ENCODE measurements at regions not wholly inside any gene's neighbourhood (a gene's known extent, or its start where the extent isn't known, plus 50 kb on each side); places are given as distances from the start of the nearest gene placed in this dataset.

- DNase-seq = peak; percentile 81
Observed at GRCh38 chr11:123302751-123303195, 107.7 kb upstream of the CLMP start.

GRCh38 chr11:123301696-123302400, 106.8 kb upstream of the CLMP start:
- DNase-seq = peak; percentile 61

- peak; percentile 38 for DNase-seq
Observed at GRCh38 chr11:123301013-123301591, 106.1 kb upstream of the CLMP start.

GRCh38 chr11:123299721-123300120, 104.7 kb upstream of the CLMP start:
- no peak for DNase-seq

GRCh38 chr11:123298488-123299447, 103.7 kb upstream of the CLMP start:
- no peak for DNase-seq

GRCh38 chr11:123292647-123293046, 97.6 kb upstream of the CLMP start:
- no peak for DNase-seq

- DNase-seq = no peak
Observed at GRCh38 chr11:123291201-123291869, 96.3 kb upstream of the CLMP start.

GRCh38 chr11:123286761-123287160, 91.7 kb upstream of the CLMP start:
- DNase-seq = no peak

GRCh38 chr11:123286255-123286654, 91.2 kb upstream of the CLMP start:
- no peak for DNase-seq

GRCh38 chr11:123284454-123284853, 89.4 kb upstream of the CLMP start:
- no peak for DNase-seq

GRCh38 chr11:123282597-123282996, 87.5 kb upstream of the CLMP start:
- no peak for DNase-seq

GRCh38 chr11:123273616-123274015, 78.6 kb upstream of the CLMP start:
- DNase-seq = no peak

- DNase-seq = no peak
Observed at GRCh38 chr11:123272565-123272964, 77.5 kb upstream of the CLMP start.

- no peak for DNase-seq
Observed at GRCh38 chr11:123268156-123268555, 73.1 kb upstream of the CLMP start.

- DNase-seq = no peak
Observed at GRCh38 chr11:123265951-123266350, 70.9 kb upstream of the CLMP start.

GRCh38 chr11:123264431-123264780, 69.4 kb upstream of the CLMP start:
- no peak for DNase-seq

GRCh38 chr11:123261345-123262106, 66.5 kb upstream of the CLMP start:
- peak; percentile 72 for DNase-seq

GRCh38 chr11:123260511-123261211, 65.6 kb upstream of the CLMP start:
- peak; percentile 19 for DNase-seq

GRCh38 chr11:123258877-123259276, 63.8 kb upstream of the CLMP start:
- no peak for DNase-seq

GRCh38 chr11:123257370-123257769, 62.3 kb upstream of the CLMP start:
- no peak for DNase-seq

GRCh38 chr11:123255909-123256308, 60.9 kb upstream of the CLMP start:
- DNase-seq = no peak

- DNase-seq = no peak
Observed at GRCh38 chr11:123254357-123254756, 59.3 kb upstream of the CLMP start.

Measured in EL (cell line).